NOMO-1 treated with dmso at 0.1 percent for 144 hours (cell line): ENCODE measurements at regions not wholly inside any gene's neighbourhood (a gene's known extent, or its start where the extent isn't known, plus 50 kb on each side); places are given as distances from the start of the nearest gene placed in this dataset.

Experiments
- DNase-seq: peaks from one replicate; lab custom pipeline; 2025; ENCODE audit not compliant: unreplicated experiment; lab: John Stamatoyannopoulos, UW

- DNase-seq = no peak
Observed at GRCh38 chr2:187274146-187274545, 173.9 kb downstream of the CALCRL start.

- DNase-seq = no peak
Observed at GRCh38 chr2:187272255-187272654, 175.8 kb downstream of the CALCRL start.

GRCh38 chr2:187271825-187272224 lies 176.2 kb downstream of the CALCRL start:
- DNase-seq = no peak

GRCh38 chr2:187266645-187267044 lies 181.4 kb downstream of the CALCRL start:
- DNase-seq = no peak

- DNase-seq = no peak
Observed at GRCh38 chr2:187266147-187266546, 181.9 kb downstream of the CALCRL start.

GRCh38 chr2:187264612-187265011 lies 183.4 kb downstream of the CALCRL start:
- DNase-seq = no peak

- DNase-seq = no peak
Observed at GRCh38 chr2:187263675-187264560, 184.1 kb downstream of the CALCRL start.

GRCh38 chr2:187261705-187262104 lies 186.3 kb downstream of the CALCRL start:
- no peak for DNase-seq

- DNase-seq = no peak
Observed at GRCh38 chr2:187252063-187252462, 196.0 kb downstream of the CALCRL start.

- DNase-seq = no peak
Observed at GRCh38 chr2:187250137-187250536, 197.9 kb downstream of the CALCRL start.

- DNase-seq = no peak
Observed at GRCh38 chr2:187233811-187234210, 214.2 kb downstream of the CALCRL start.

- no peak for DNase-seq
Observed at GRCh38 chr2:187232749-187233148, 215.3 kb downstream of the CALCRL start.

- no peak for DNase-seq
Observed at GRCh38 chr2:187230088-187230487, 218.0 kb downstream of the CALCRL start.

- no peak for DNase-seq
Observed at GRCh38 chr2:187228986-187229385, 219.1 kb downstream of the CALCRL start.

GRCh38 chr2:187224989-187225388 lies 223.1 kb downstream of the CALCRL start:
- no peak for DNase-seq

- DNase-seq = no peak
Observed at GRCh38 chr2:187220071-187220470, 228.0 kb downstream of the CALCRL start.

GRCh38 chr2:187215532-187216240 lies 232.4 kb downstream of the CALCRL start:
- no peak for DNase-seq

- no peak for DNase-seq
Observed at GRCh38 chr2:187214306-187214705, 233.7 kb downstream of the CALCRL start.

GRCh38 chr2:187213798-187214197 lies 234.3 kb downstream of the CALCRL start:
- DNase-seq = no peak

GRCh38 chr2:187210726-187211125 lies 237.3 kb downstream of the CALCRL start:
- no peak for DNase-seq

GRCh38 chr2:187208199-187208785 lies 239.8 kb downstream of the CALCRL start:
- no peak for DNase-seq

GRCh38 chr2:187207126-187207525 lies 240.9 kb downstream of the CALCRL start:
- no peak for DNase-seq
